MM.1S (cell line): ENCODE measurements at regions not wholly inside any gene's neighbourhood (a gene's known extent, or its start where the extent isn't known, plus 50 kb on each side); places are given as distances from the start of the nearest gene placed in this dataset.

Experiments
- EZH2 ChIP-seq: fragments of 300-600 bp; sonication (generic); optimal IDR thresholded peaks from 2 replicates; pipeline ENCODE3; 2017; ENCODE audit warnings: low read depth, mild to moderate bottlenecking, antibody characterized with exemption, low read length, mixed read lengths
- TF ChIP-seq, protein P1 (sequence below): fragments of 300-600 bp; sonication (generic); IDR thresholded peaks from 2 replicates; pipeline ENCODE4 v1.5.1; 2016; ENCODE audit warnings: antibody characterized with exemption, low read length, mixed read lengths

GRCh38 chr10:78771260-78771659 is 297.5 kb upstream of the ZMIZ1 start:
- TF ChIP-seq, protein P1, sequence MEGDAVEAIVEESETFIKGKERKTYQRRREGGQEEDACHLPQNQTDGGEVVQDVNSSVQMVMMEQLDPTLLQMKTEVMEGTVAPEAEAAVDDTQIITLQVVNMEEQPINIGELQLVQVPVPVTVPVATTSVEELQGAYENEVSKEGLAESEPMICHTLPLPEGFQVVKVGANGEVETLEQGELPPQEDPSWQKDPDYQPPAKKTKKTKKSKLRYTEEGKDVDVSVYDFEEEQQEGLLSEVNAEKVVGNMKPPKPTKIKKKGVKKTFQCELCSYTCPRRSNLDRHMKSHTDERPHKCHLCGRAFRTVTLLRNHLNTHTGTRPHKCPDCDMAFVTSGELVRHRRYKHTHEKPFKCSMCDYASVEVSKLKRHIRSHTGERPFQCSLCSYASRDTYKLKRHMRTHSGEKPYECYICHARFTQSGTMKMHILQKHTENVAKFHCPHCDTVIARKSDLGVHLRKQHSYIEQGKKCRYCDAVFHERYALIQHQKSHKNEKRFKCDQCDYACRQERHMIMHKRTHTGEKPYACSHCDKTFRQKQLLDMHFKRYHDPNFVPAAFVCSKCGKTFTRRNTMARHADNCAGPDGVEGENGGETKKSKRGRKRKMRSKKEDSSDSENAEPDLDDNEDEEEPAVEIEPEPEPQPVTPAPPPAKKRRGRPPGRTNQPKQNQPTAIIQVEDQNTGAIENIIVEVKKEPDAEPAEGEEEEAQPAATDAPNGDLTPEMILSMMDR, result no peak
- TF ChIP-seq EZH2, result no peak
